Brain microvascular endothelial cell (primary cell): ENCODE measurements at regions not wholly inside any gene's neighbourhood (a gene's known extent, or its start where the extent isn't known, plus 50 kb on each side); places are given as distances from the start of the nearest gene placed in this dataset.

Experiments used
- DNase-seq: peaks from one replicate; pipeline ENCODE4 v3.0.0-alpha.2; 2020
- H3K27ac ChIP-seq: fragments of 250-450 bp; sonication (Bioruptor Pico); 2 replicates; pipeline ENCODE4 v1.5.1; 2020; ENCODE audit warnings: mild to moderate bottlenecking, moderate library complexity
- H3K27me3 ChIP-seq: fragments of 250-450 bp; sonication (Bioruptor Pico); replicated peaks from 2 replicates; pipeline ENCODE4 v1.5.1; 2020; ENCODE audit warnings: mild to moderate bottlenecking
- H3K36me3 ChIP-seq: fragments of 250-450 bp; sonication (Bioruptor Pico); replicated peaks from 2 replicates; pipeline ENCODE4 v1.5.1; 2020; ENCODE audit warnings: mild to moderate bottlenecking
- H3K4me3 ChIP-seq: 2 replicates; pipeline ENCODE4 v1.5.1; 2011; ENCODE audit warnings: low read depth, mild to moderate bottlenecking, control low read depth, low read length, moderate library complexity
- CTCF ChIP-seq: IDR thresholded peaks from 2 replicates; pipeline ENCODE4 v1.5.1; 2011; ENCODE audit warnings: low read depth, mild to moderate bottlenecking, moderate library complexity, low read length, control low read depth, inconsistent platforms; ENCODE audit errors: missing control alignments
- in situ Hi-C: cut with HindIII; loops from 2 replicates; pipeline ENCODE4 v1.10.0; 2017; ENCODE audit warnings: low sequenced_read_pairs, low pct_ligation_motif_present

GRCh38 chr21:25509862-25510261 lies 97.4 kb downstream of the MRPL39 start:
- DNase-seq = no peak
- Histone ChIP-seq H3K4me3 (no peak overlapping the region), H3K36me3 (no peaks in the 10 kb centered on the region), H3K27me3 (no peaks in the 10 kb centered on the region), H3K27ac (no peak overlapping the region)
- in situ Hi-C loops = no loop called here
- TF ChIP-seq CTCF = no peak

- no peak overlapping the region for H3K4me3 ChIP-seq
- in situ Hi-C loops = no loop called here
- no peaks in the 10 kb centered on the region for H3K27me3 ChIP-seq
- DNase-seq = peak; percentile 25
- H3K36me3 ChIP-seq = no peaks in the 10 kb centered on the region
- no peak overlapping the region for H3K27ac ChIP-seq
- TF ChIP-seq CTCF = no peak
These were observed 98.9 kb downstream of the MRPL39 start for GRCh38 chr21:25508364-25508763.

GRCh38 chr21:25507522-25507921 lies 99.8 kb downstream of the MRPL39 start:
- no peak for DNase-seq
- Histone ChIP-seq H3K36me3 (no peaks in the 10 kb centered on the region), H3K27me3 (no peaks in the 10 kb centered on the region), H3K27ac (peak overlapping the region; percentile 22), H3K4me3 (no peak overlapping the region)
- peak; percentile 31 for TF ChIP-seq CTCF
- in situ Hi-C loops = no loop called here

- no peak overlapping the region for H3K4me3 ChIP-seq
- H3K27ac ChIP-seq = peak overlapping the region; percentile 22
- in situ Hi-C loops = no loop called here
- no peak for TF ChIP-seq CTCF
- no peaks in the 10 kb centered on the region for H3K27me3 ChIP-seq
- no peaks in the 10 kb centered on the region for H3K36me3 ChIP-seq
- peak; percentile 61 for DNase-seq
These were observed 100.4 kb downstream of the MRPL39 start for GRCh38 chr21:25506887-25507286.

- in situ Hi-C loops = no loop called here
- Histone ChIP-seq H3K27me3 (no peaks in the 10 kb centered on the region), H3K4me3 (no peak overlapping the region), H3K27ac (no peak overlapping the region), H3K36me3 (no peaks in the 10 kb centered on the region)
- TF ChIP-seq CTCF = no peak
- DNase-seq = no peak
These were observed 101.0 kb downstream of the MRPL39 start for GRCh38 chr21:25506261-25506660.

GRCh38 chr21:25503981-25504380 lies 103.3 kb downstream of the MRPL39 start:
- Histone ChIP-seq H3K36me3 (no peaks in the 10 kb centered on the region), H3K27me3 (no peaks in the 10 kb centered on the region), H3K27ac (no peak overlapping the region), H3K4me3 (no peak overlapping the region)
- DNase-seq = no peak
- in situ Hi-C loops = no loop called here
- no peak for TF ChIP-seq CTCF
